Panc1 (cell line): ENCODE measurements at regions not wholly inside any gene's neighbourhood (a gene's known extent, or its start where the extent isn't known, plus 50 kb on each side); places are given as distances from the start of the nearest gene placed in this dataset.

Experiments
- ATAC-seq: fragments of 200-7000 bp; cut with Tn5 transposase; 2 replicates; pipeline ENCODE4 v1.9.1; 2020; ENCODE audit warnings: mild to moderate bottlenecking, moderate library complexity
- BruUV-seq: library from RNA; stranded (reverse); fragments of 400-500 nt; replicated peaks from 2 replicates; lab custom pipeline; 2021; lab: Mats Ljungman, UMichigan
- CTCF ChIA-PET: fragments of 300-600 bp; sonication (Branson Sonifier 250); formaldehyde crosslinking; loops from one replicate; lab custom pipeline; 2022; ENCODE audit warnings: antibody characterized with exemption; lab: Charles Lee
- POLR2A ChIA-PET: fragments of 300-600 bp; sonication (Branson Sonifier 250); formaldehyde crosslinking; loops from one replicate; lab custom pipeline; 2022; ENCODE audit warnings: antibody characterized with exemption; lab: Charles Lee
- DNase-seq: peaks from one replicate; pipeline ENCODE4 v3.0.0-alpha.2; 2010; ENCODE audit warnings: low read depth, low spot score
- H3K27ac ChIP-seq: 2 replicates; pipeline ENCODE4 v1.5.1; 2011; ENCODE audit warnings: mild to moderate bottlenecking, low read length, inconsistent platforms
- H3K27me3 ChIP-seq: fragments of 200-500 bp; sonication (Bioruptor generic); 2 replicates; pipeline ENCODE4 v1.6.0; 2014; ENCODE audit warnings: low read length, inconsistent platforms; ENCODE audit not compliant: control insufficient read depth, insufficient read depth
- H3K36me3 ChIP-seq: fragments of 200-500 bp; sonication (Bioruptor generic); 2 replicates; pipeline ENCODE4 v1.5.1; 2014; ENCODE audit warnings: inconsistent platforms, mild to moderate bottlenecking, low read length, moderate library complexity; ENCODE audit not compliant: control insufficient read depth, insufficient read depth
- H3K4me1 ChIP-seq: 2 replicates; pipeline ENCODE4 v1.5.1; 2011; ENCODE audit warnings: inconsistent platforms, mild to moderate bottlenecking, low read length, moderate library complexity; ENCODE audit not compliant: control insufficient read depth, insufficient read depth
- H3K4me3 ChIP-seq, 2 experiments: 2 replicates each; pipeline ENCODE4 v1.5.1; 2011 to 2012; ENCODE audit warnings: low read depth in 2 of 2, low read length in 2 of 2, mild to moderate bottlenecking in 2 of 2, inconsistent platforms in 1 of 2, moderate library complexity in 1 of 2
- H3K9me3 ChIP-seq: fragments of 200-500 bp; sonication (Bioruptor generic); 2 replicates; pipeline ENCODE4 v1.5.1; 2014; ENCODE audit warnings: low read depth, mild to moderate bottlenecking, inconsistent platforms, low read length, moderate library complexity; ENCODE audit not compliant: control insufficient read depth, insufficient read depth
- POLR2AphosphoS5 ChIP-seq: IDR thresholded peaks from 2 replicates; pipeline ENCODE4 v1.6.1; 2012; ENCODE audit warnings: mild to moderate bottlenecking, low read depth, low read length, moderate library complexity
- SIN3A ChIP-seq: IDR thresholded peaks from 2 replicates; pipeline ENCODE4 v1.6.1; 2012; ENCODE audit warnings: low read depth, mild to moderate bottlenecking, low read length, moderate library complexity, borderline replicate concordance; ENCODE audit not compliant: insufficient read depth
- TCF7L2 ChIP-seq: IDR thresholded peaks from 2 replicates; pipeline ENCODE4 v1.6.1; 2011; ENCODE audit warnings: mild to moderate bottlenecking, low read depth, low read length, inconsistent platforms
- in situ Hi-C: cut with HindIII; loops from 2 replicates; pipeline ENCODE4 v1.10.0; 2016; ENCODE audit warnings: low sequenced_read_pairs, low pct_unique_long_range_greater_than_20kb
- intact Hi-C: fragments of 100-400 bp; cut with micrococcal nuclease; formaldehyde crosslinking; loops from one replicate; pipeline ENCODE4 v1.10.0; 2022; ENCODE audit not compliant: unreplicated experiment
- TF ChIP-seq, protein P1 (sequence below), 2 experiments: IDR thresholded peaks; 2 replicates each; pipeline ENCODE4 v1.6.1; 2011 to 2012; ENCODE audit warnings: low read depth in 2 of 2, control low read depth in 1 of 2, low read length in 1 of 2, mild to moderate bottlenecking in 1 of 2, moderate library complexity in 1 of 2; ENCODE audit not compliant: insufficient read depth in 1 of 2
- TF ChIP-seq, protein P2 (sequence below): fragments of 450-650 bp; IDR thresholded peaks from 2 replicates; pipeline ENCODE4 v1.5.1; 2017; ENCODE audit warnings: mild to moderate bottlenecking

DNA sequence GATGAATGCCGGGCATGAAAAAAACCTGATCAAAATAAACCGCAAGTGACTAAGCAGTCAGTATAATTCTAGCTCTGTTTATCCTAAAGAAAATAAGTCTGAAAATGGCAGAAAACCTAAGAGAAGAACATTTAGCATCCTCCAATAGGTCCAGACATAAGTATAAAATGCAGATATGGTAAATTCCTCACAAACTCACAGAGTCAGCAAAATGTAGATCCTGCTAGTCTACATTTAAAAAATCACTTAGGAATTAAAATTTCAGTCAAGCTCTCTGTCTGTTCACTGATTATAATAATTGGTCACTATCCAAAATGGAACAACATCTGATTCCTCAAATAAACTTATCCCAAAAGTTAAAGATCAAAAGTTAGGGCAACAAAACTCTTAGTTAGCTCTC lies 95.1 kb downstream of the DIO2 start:
- no TSS peak for BruUV-seq
- intact Hi-C loops, result no loop called here
- no peak for TF ChIP-seq TCF7L2
- TF ChIP-seq, protein P1, sequence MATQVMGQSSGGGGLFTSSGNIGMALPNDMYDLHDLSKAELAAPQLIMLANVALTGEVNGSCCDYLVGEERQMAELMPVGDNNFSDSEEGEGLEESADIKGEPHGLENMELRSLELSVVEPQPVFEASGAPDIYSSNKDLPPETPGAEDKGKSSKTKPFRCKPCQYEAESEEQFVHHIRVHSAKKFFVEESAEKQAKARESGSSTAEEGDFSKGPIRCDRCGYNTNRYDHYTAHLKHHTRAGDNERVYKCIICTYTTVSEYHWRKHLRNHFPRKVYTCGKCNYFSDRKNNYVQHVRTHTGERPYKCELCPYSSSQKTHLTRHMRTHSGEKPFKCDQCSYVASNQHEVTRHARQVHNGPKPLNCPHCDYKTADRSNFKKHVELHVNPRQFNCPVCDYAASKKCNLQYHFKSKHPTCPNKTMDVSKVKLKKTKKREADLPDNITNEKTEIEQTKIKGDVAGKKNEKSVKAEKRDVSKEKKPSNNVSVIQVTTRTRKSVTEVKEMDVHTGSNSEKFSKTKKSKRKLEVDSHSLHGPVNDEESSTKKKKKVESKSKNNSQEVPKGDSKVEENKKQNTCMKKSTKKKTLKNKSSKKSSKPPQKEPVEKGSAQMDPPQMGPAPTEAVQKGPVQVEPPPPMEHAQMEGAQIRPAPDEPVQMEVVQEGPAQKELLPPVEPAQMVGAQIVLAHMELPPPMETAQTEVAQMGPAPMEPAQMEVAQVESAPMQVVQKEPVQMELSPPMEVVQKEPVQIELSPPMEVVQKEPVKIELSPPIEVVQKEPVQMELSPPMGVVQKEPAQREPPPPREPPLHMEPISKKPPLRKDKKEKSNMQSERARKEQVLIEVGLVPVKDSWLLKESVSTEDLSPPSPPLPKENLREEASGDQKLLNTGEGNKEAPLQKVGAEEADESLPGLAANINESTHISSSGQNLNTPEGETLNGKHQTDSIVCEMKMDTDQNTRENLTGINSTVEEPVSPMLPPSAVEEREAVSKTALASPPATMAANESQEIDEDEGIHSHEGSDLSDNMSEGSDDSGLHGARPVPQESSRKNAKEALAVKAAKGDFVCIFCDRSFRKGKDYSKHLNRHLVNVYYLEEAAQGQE (IDR thresholded peaks at IDR 0.05; ENCODE audit: insufficient read depth in 1 of 2, low read depth in 2 of 2, low read length in 1 of 2), result no peak

DNA sequence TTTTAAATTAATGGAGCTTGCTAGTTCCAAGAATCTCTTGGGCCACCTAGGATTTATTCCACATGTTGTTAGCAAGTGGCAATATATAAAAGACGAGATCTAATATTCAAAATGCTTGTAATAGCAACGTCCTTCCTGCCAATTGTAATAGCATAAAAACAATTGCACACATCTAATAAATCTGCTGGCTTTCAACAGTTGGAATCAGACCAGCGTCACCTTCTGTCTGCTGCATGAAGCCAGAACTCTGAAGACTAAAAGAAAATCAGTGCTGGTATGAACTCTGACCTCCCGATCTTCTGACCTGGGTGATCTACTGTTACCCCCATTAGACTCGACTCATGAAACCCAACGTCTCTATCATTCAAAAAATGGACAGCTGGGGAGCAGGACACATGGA lies 100.6 kb downstream of the DIO2 start:
- no peak overlapping the region for H3K4me3 ChIP-seq
- CTCF ChIA-PET, result no interaction called here
- TF ChIP-seq, protein P2, sequence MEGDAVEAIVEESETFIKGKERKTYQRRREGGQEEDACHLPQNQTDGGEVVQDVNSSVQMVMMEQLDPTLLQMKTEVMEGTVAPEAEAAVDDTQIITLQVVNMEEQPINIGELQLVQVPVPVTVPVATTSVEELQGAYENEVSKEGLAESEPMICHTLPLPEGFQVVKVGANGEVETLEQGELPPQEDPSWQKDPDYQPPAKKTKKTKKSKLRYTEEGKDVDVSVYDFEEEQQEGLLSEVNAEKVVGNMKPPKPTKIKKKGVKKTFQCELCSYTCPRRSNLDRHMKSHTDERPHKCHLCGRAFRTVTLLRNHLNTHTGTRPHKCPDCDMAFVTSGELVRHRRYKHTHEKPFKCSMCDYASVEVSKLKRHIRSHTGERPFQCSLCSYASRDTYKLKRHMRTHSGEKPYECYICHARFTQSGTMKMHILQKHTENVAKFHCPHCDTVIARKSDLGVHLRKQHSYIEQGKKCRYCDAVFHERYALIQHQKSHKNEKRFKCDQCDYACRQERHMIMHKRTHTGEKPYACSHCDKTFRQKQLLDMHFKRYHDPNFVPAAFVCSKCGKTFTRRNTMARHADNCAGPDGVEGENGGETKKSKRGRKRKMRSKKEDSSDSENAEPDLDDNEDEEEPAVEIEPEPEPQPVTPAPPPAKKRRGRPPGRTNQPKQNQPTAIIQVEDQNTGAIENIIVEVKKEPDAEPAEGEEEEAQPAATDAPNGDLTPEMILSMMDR, result no peak
- TF ChIP-seq TCF7L2 (no peak), SIN3A (no peak), POLR2AphosphoS5 (no peak)
- TF ChIP-seq, protein P1 (IDR thresholded peaks at IDR 0.05; ENCODE audit: insufficient read depth in 1 of 2, low read depth in 2 of 2, low read length in 1 of 2), result no peak

More for the DNA sequence above, 95.1 kb downstream of the DIO2 start:
- no peak overlapping the region for H3K27ac ChIP-seq
- no peaks in the 10 kb centered on the region for H3K9me3 ChIP-seq
- no peak for DNase-seq
- POLR2A ChIA-PET, result no interaction called here
- in situ Hi-C loops, result no loop called here
- no peak overlapping the region for H3K4me3 ChIP-seq
- no peaks in the 10 kb centered on the region for H3K36me3 ChIP-seq
- CTCF ChIA-PET, result no interaction called here
- no peaks in the 10 kb centered on the region for H3K4me1 ChIP-seq
- H3K27me3 ChIP-seq, result no peaks in the 10 kb centered on the region
- no peak for ATAC-seq

More for the DNA sequence above, 100.6 kb downstream of the DIO2 start:
- Histone ChIP-seq H3K27ac (no peak overlapping the region), H3K9me3 (no peaks in the 10 kb centered on the region), H3K36me3 (no peaks in the 10 kb centered on the region), H3K27me3 (no peaks in the 10 kb centered on the region), H3K4me1 (no peaks in the 10 kb centered on the region)
- intact Hi-C loops (no loop called here), in situ Hi-C loops (no loop called here)
- no peak for DNase-seq
- no peak for ATAC-seq
- BruUV-seq, result no TSS peak
- POLR2A ChIA-PET, result no interaction called here
